ENCODE measurements at regions not wholly inside any gene's neighbourhood (a gene's known extent, or its start where the extent isn't known, plus 50 kb on each side); places are given as distances from the start of the nearest gene placed in this dataset.
"Not testable (repeated sequence)": the region's sequence is repeated elsewhere in the genome, so short reads cannot be mapped to it uniquely, and the experiment has no call there.

GRCh38 chr3:127412578-127413317, 124.9 kb upstream of the PRR20G start:
- no peak for DNase-seq

- DNase-seq = not testable (repeated sequence)
Observed at GRCh38 chr3:127411875-127412274, 124.0 kb upstream of the PRR20G start.

- DNase-seq = no peak
Observed at GRCh38 chr3:127411083-127411727, 123.4 kb upstream of the PRR20G start.

GRCh38 chr3:127410678-127411077, 122.8 kb upstream of the PRR20G start:
- DNase-seq = no peak

- no peak for DNase-seq
Observed at GRCh38 chr3:127410137-127410488, 122.3 kb upstream of the PRR20G start.

- DNase-seq = no peak
Observed at GRCh38 chr3:127409421-127410136, 121.7 kb upstream of the PRR20G start.

GRCh38 chr3:127408684-127409420, 121.0 kb upstream of the PRR20G start:
- DNase-seq = no peak

GRCh38 chr3:127408022-127408683, 120.3 kb upstream of the PRR20G start:
- DNase-seq = no peak

- DNase-seq = no peak
Observed at GRCh38 chr3:127407026-127407939, 119.4 kb upstream of the PRR20G start.

- no peak for DNase-seq
Observed at GRCh38 chr3:127406309-127407025, 118.6 kb upstream of the PRR20G start.

- no peak for DNase-seq
Observed at GRCh38 chr3:127405791-127406190, 117.9 kb upstream of the PRR20G start.

- DNase-seq = no peak
Observed at GRCh38 chr3:127405010-127405598, 117.3 kb upstream of the PRR20G start.

GRCh38 chr3:127404221-127405009, 116.6 kb upstream of the PRR20G start:
- DNase-seq = no peak

- DNase-seq = no peak
Observed at GRCh38 chr3:127403795-127404194, 115.9 kb upstream of the PRR20G start.

- no peak for DNase-seq
Observed at GRCh38 chr3:127399154-127399553, 111.3 kb upstream of the PRR20G start.

GRCh38 chr3:127396473-127396872, 108.6 kb upstream of the PRR20G start:
- no peak for DNase-seq

GRCh38 chr3:127395663-127396355, 108.0 kb upstream of the PRR20G start:
- no peak for DNase-seq

GRCh38 chr3:127394984-127395662, 107.3 kb upstream of the PRR20G start:
- no peak for DNase-seq

All from GDM1 (cell line).